Liver (tissue), 3 donors: ENCODE measurements at regions not wholly inside any gene's neighbourhood (a gene's known extent, or its start where the extent isn't known, plus 50 kb on each side); places are given as distances from the start of the nearest gene placed in this dataset.

Experiments
- EGR1 ChIP-seq, 2 donors: IDR thresholded peaks; 2 replicates each; pipeline ENCODE4 v1.6.1; 2016 to 2018; ENCODE audit warnings: antibody characterized with exemption in 2 of 2, low read depth in 2 of 2
- HNF4G ChIP-seq: IDR thresholded peaks from 2 replicates; pipeline ENCODE4 v1.6.1; 2016; ENCODE audit warnings: antibody characterized with exemption
- JUND ChIP-seq, 2 donors: IDR thresholded peaks; 2 replicates each; pipeline ENCODE4 v1.6.1; 2016; ENCODE audit warnings: antibody characterized with exemption in 2 of 2
- RAD21 ChIP-seq, 2 donors: IDR thresholded peaks; 2 replicates each; pipeline ENCODE4 v1.6.1; 2016; ENCODE audit warnings: antibody characterized with exemption in 2 of 2, mild to moderate bottlenecking in 2 of 2
- SP1 ChIP-seq: IDR thresholded peaks from 2 replicates; pipeline ENCODE4 v1.6.1; 2018; ENCODE audit warnings: antibody characterized with exemption, mild to moderate bottlenecking
- TAF1 ChIP-seq: conservative IDR thresholded peaks from 2 replicates; pipeline ENCODE4 v1.6.1; 2016; ENCODE audit warnings: antibody characterized with exemption, mild to moderate bottlenecking
- YY1 ChIP-seq: IDR thresholded peaks from 2 replicates; pipeline ENCODE4 v1.6.1; 2016; ENCODE audit warnings: antibody characterized with exemption, mild to moderate bottlenecking
- TF ChIP-seq, protein P1 (sequence below): fragments of 150-350 bp; IDR thresholded peaks from 2 replicates; pipeline ENCODE4 v1.5.1; 2017; ENCODE audit warnings: improper control_type of control experiment, low read depth, low read length; ENCODE audit not compliant: missing input control
- TF ChIP-seq, protein P2 (sequence below): IDR thresholded peaks from 2 replicates; pipeline ENCODE4 v1.6.1; 2016; ENCODE audit warnings: antibody characterized with exemption
- TF ChIP-seq, protein P3 (sequence below): IDR thresholded peaks from 2 replicates; pipeline ENCODE4 v1.6.1; 2016; ENCODE audit warnings: antibody characterized with exemption, mild to moderate bottlenecking
- TF ChIP-seq, protein P4 (sequence below): IDR thresholded peaks from 2 replicates; pipeline ENCODE4 v1.6.1; 2016; ENCODE audit warnings: antibody characterized with exemption
- TF ChIP-seq, protein P5 (sequence below): IDR thresholded peaks from 2 replicates; pipeline ENCODE4 v1.6.1; 2016; ENCODE audit warnings: antibody characterized with exemption
- donor health status: healthy.
- donor health status: healthy.

DNA sequence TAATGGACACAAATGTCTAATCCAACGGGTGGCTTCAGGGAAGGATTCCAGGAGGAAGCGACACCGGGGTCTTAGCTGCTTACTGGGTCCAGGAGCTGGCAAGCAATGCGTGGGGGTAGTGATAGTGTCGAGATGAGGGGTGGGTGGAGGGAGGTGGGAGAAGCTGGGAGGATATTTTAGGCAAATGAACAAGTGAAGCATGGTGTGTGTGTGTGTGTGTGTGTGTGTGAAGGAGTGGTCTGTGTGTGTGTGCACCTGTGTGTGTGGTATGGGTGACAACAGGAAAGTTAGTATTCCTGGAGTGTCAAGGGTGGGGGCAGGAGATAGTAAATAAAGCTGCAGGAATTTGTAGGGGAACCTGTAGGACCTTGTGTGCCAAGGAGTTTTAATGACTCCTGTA, 126.9 kb upstream of the ZBED5 start:
- TF ChIP-seq, protein P1, sequence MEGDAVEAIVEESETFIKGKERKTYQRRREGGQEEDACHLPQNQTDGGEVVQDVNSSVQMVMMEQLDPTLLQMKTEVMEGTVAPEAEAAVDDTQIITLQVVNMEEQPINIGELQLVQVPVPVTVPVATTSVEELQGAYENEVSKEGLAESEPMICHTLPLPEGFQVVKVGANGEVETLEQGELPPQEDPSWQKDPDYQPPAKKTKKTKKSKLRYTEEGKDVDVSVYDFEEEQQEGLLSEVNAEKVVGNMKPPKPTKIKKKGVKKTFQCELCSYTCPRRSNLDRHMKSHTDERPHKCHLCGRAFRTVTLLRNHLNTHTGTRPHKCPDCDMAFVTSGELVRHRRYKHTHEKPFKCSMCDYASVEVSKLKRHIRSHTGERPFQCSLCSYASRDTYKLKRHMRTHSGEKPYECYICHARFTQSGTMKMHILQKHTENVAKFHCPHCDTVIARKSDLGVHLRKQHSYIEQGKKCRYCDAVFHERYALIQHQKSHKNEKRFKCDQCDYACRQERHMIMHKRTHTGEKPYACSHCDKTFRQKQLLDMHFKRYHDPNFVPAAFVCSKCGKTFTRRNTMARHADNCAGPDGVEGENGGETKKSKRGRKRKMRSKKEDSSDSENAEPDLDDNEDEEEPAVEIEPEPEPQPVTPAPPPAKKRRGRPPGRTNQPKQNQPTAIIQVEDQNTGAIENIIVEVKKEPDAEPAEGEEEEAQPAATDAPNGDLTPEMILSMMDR, result no peak
- TF ChIP-seq, protein P2, sequence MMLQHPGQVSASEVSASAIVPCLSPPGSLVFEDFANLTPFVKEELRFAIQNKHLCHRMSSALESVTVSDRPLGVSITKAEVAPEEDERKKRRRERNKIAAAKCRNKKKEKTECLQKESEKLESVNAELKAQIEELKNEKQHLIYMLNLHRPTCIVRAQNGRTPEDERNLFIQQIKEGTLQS, result no peak
- TF ChIP-seq JUND (IDR thresholded peaks at IDR 0.05) (no peak), EGR1 (IDR thresholded peaks at IDR 0.05; ENCODE audit: low read depth in 2 of 2) (no peak), SP1 (no peak), HNF4G (no peak), YY1 (no peak), RAD21 (IDR thresholded peaks at IDR 0.05) (no peak), TAF1 (no peak)
- TF ChIP-seq, protein P3, sequence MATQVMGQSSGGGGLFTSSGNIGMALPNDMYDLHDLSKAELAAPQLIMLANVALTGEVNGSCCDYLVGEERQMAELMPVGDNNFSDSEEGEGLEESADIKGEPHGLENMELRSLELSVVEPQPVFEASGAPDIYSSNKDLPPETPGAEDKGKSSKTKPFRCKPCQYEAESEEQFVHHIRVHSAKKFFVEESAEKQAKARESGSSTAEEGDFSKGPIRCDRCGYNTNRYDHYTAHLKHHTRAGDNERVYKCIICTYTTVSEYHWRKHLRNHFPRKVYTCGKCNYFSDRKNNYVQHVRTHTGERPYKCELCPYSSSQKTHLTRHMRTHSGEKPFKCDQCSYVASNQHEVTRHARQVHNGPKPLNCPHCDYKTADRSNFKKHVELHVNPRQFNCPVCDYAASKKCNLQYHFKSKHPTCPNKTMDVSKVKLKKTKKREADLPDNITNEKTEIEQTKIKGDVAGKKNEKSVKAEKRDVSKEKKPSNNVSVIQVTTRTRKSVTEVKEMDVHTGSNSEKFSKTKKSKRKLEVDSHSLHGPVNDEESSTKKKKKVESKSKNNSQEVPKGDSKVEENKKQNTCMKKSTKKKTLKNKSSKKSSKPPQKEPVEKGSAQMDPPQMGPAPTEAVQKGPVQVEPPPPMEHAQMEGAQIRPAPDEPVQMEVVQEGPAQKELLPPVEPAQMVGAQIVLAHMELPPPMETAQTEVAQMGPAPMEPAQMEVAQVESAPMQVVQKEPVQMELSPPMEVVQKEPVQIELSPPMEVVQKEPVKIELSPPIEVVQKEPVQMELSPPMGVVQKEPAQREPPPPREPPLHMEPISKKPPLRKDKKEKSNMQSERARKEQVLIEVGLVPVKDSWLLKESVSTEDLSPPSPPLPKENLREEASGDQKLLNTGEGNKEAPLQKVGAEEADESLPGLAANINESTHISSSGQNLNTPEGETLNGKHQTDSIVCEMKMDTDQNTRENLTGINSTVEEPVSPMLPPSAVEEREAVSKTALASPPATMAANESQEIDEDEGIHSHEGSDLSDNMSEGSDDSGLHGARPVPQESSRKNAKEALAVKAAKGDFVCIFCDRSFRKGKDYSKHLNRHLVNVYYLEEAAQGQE, result no peak
- TF ChIP-seq, protein P4, sequence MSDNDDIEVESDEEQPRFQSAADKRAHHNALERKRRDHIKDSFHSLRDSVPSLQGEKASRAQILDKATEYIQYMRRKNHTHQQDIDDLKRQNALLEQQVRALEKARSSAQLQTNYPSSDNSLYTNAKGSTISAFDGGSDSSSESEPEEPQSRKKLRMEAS, result no peak
- TF ChIP-seq, protein P5, sequence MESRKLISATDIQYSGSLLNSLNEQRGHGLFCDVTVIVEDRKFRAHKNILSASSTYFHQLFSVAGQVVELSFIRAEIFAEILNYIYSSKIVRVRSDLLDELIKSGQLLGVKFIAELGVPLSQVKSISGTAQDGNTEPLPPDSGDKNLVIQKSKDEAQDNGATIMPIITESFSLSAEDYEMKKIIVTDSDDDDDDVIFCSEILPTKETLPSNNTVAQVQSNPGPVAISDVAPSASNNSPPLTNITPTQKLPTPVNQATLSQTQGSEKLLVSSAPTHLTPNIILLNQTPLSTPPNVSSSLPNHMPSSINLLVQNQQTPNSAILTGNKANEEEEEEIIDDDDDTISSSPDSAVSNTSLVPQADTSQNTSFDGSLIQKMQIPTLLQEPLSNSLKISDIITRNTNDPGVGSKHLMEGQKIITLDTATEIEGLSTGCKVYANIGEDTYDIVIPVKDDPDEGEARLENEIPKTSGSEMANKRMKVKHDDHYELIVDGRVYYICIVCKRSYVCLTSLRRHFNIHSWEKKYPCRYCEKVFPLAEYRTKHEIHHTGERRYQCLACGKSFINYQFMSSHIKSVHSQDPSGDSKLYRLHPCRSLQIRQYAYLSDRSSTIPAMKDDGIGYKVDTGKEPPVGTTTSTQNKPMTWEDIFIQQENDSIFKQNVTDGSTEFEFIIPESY, result no peak
